Fibroblast of pulmonary artery (primary cell): ENCODE measurements at regions not wholly inside any gene's neighbourhood (a gene's known extent, or its start where the extent isn't known, plus 50 kb on each side); places are given as distances from the start of the nearest gene placed in this dataset.

Experiments
- DNase-seq: peaks from one replicate; pipeline ENCODE4 v3.0.0-alpha.2; 2010; ENCODE audit warnings: low read depth
- H3K4me3 ChIP-seq: replicated peaks from 2 replicates; pipeline ENCODE4 v1.5.1; 2011; ENCODE audit warnings: low read depth, mild to moderate bottlenecking, control low read depth, low read length, moderate library complexity
- CTCF ChIP-seq: IDR thresholded peaks from 2 replicates; pipeline ENCODE4 v1.5.1; 2011; ENCODE audit warnings: mild to moderate bottlenecking, control low read depth, low read length, inconsistent platforms; ENCODE audit errors: missing control alignments

- H3K4me3 ChIP-seq, result no peak overlapping the region
- no peak for DNase-seq
- no peak for TF ChIP-seq CTCF
Observed at GRCh38 chr18:73670524-73670923, 477.1 kb downstream of the FBXO15 start.

GRCh38 chr18:73670039-73670438 is 477.6 kb downstream of the FBXO15 start:
- no peak overlapping the region for H3K4me3 ChIP-seq
- DNase-seq, result no peak
- TF ChIP-seq CTCF, result no peak

GRCh38 chr18:73669297-73669696 is 478.3 kb downstream of the FBXO15 start:
- H3K4me3 ChIP-seq, result no peak overlapping the region
- DNase-seq, result peak; percentile 77
- no peak for TF ChIP-seq CTCF

- H3K4me3 ChIP-seq, result no peak overlapping the region
- no peak for DNase-seq
- TF ChIP-seq CTCF, result no peak
Observed at GRCh38 chr18:73668051-73668450, 479.6 kb downstream of the FBXO15 start.

GRCh38 chr18:73666772-73667171 is 480.9 kb downstream of the FBXO15 start:
- DNase-seq, result no peak
- TF ChIP-seq CTCF, result no peak
- H3K4me3 ChIP-seq, result no peak overlapping the region

- no peak for DNase-seq
- H3K4me3 ChIP-seq, result no peak overlapping the region
- no peak for TF ChIP-seq CTCF
Observed at GRCh38 chr18:73664896-73665295, 482.7 kb downstream of the FBXO15 start.

- DNase-seq, result no peak
- no peak for TF ChIP-seq CTCF
- no peak overlapping the region for H3K4me3 ChIP-seq
Observed at GRCh38 chr18:73663581-73663980, 484.1 kb downstream of the FBXO15 start.
